HK-2 (cell line): ENCODE measurements at regions not wholly inside any gene's neighbourhood (a gene's known extent, or its start where the extent isn't known, plus 50 kb on each side); places are given as distances from the start of the nearest gene placed in this dataset.

Source experiments
- DNase-seq: peaks from one replicate; pipeline ENCODE4 v3.0.0-alpha.2; 2018; ENCODE audit not compliant: unreplicated experiment

- no peak for DNase-seq
Measured at GRCh38 chr10:128528781-128529180, 402.6 kb upstream of the MKI67 start.

- no peak for DNase-seq
Measured at GRCh38 chr10:128529225-128529624, 403.0 kb upstream of the MKI67 start.

- no peak for DNase-seq
Measured at GRCh38 chr10:128530301-128530700, 404.1 kb upstream of the MKI67 start.

- no peak for DNase-seq
Measured at GRCh38 chr10:128530946-128531345, 404.7 kb upstream of the MKI67 start.

GRCh38 chr10:128534686-128535085 is 408.5 kb upstream of the MKI67 start:
- DNase-seq, result no peak

GRCh38 chr10:128536259-128536658 is 410.0 kb upstream of the MKI67 start:
- no peak for DNase-seq

GRCh38 chr10:128537834-128538330 is 411.7 kb upstream of the MKI67 start:
- DNase-seq, result no peak

GRCh38 chr10:128538671-128539070 is 412.4 kb upstream of the MKI67 start:
- no peak for DNase-seq

GRCh38 chr10:128539510-128540127 is 413.4 kb upstream of the MKI67 start:
- DNase-seq, result no peak

GRCh38 chr10:128540128-128540762 is 414.0 kb upstream of the MKI67 start:
- no peak for DNase-seq

GRCh38 chr10:128540781-128541761 is 414.8 kb upstream of the MKI67 start:
- no peak for DNase-seq

GRCh38 chr10:128541926-128542475 is 415.8 kb upstream of the MKI67 start:
- DNase-seq, result no peak

GRCh38 chr10:128542659-128543058 is 416.4 kb upstream of the MKI67 start:
- no peak for DNase-seq

- DNase-seq, result no peak
Measured at GRCh38 chr10:128543151-128543550, 416.9 kb upstream of the MKI67 start.

- no peak for DNase-seq
Measured at GRCh38 chr10:128545216-128545615, 419.0 kb upstream of the MKI67 start.

GRCh38 chr10:128546651-128547165 is 420.5 kb upstream of the MKI67 start:
- DNase-seq, result no peak

GRCh38 chr10:128549101-128549608 is 422.9 kb upstream of the MKI67 start:
- DNase-seq, result no peak

GRCh38 chr10:128550045-128550444 is 423.8 kb upstream of the MKI67 start:
- no peak for DNase-seq

GRCh38 chr10:128551475-128551874 is 425.3 kb upstream of the MKI67 start:
- DNase-seq, result no peak

GRCh38 chr10:128553755-128554154 is 427.5 kb upstream of the MKI67 start:
- no peak for DNase-seq
